MCF 10A (cell line): ENCODE measurements at regions not wholly inside any gene's neighbourhood (a gene's known extent, or its start where the extent isn't known, plus 50 kb on each side); places are given as distances from the start of the nearest gene placed in this dataset.

Experiments
- BruUV-seq: library from RNA; stranded (reverse); fragments of 400-500 nt; replicated peaks from 2 replicates; lab custom pipeline; 2021; lab: Mats Ljungman, UMichigan
- CTCF ChIA-PET: fragments of 300-600 bp; sonication (Branson Sonifier 250); formaldehyde crosslinking; extraction: SDS; loops from one replicate; lab custom pipeline; 2021; ENCODE audit warnings: antibody characterized with exemption, inconsistent platforms; lab: Yijun Ruan, JAX
- POLR2A ChIA-PET: fragments of 300-600, 350-650 bp; sonication (Branson Sonifier 250); formaldehyde crosslinking; extraction: SDS; loops from one replicate; lab custom pipeline; 2020; ENCODE audit warnings: antibody characterized with exemption, inconsistent platforms; lab: Yijun Ruan, JAX
- DNase-seq: peaks from one replicate; pipeline ENCODE4 v3.0.0-alpha.2; 2018; ENCODE audit not compliant: unreplicated experiment
- H3K27ac Mint-ChIP-seq: one replicate; pipeline ENCODE4 v1.8.0; 2022; ENCODE audit warnings: mild to moderate bottlenecking, low read depth, mixed read lengths; ENCODE audit not compliant: unreplicated experiment
- H3K27me3 Mint-ChIP-seq: one replicate; pipeline ENCODE4 v1.8.0; 2022; ENCODE audit warnings: mixed read lengths; ENCODE audit not compliant: insufficient read depth, unreplicated experiment
- H3K36me3 Mint-ChIP-seq: one replicate; pipeline ENCODE4 v1.8.0; 2022; ENCODE audit warnings: mild to moderate bottlenecking, moderate library complexity, mixed read lengths; ENCODE audit not compliant: insufficient read depth, unreplicated experiment
- H3K4me1 Mint-ChIP-seq: one replicate; pipeline ENCODE4 v1.8.0; 2022; ENCODE audit warnings: mixed read lengths; ENCODE audit not compliant: insufficient read depth, unreplicated experiment
- H3K4me3 Mint-ChIP-seq: one replicate; pipeline ENCODE4 v1.8.0; 2022; ENCODE audit warnings: mild to moderate bottlenecking, moderate library complexity, mixed read lengths; ENCODE audit not compliant: unreplicated experiment
- H3K9me3 Mint-ChIP-seq: one replicate; pipeline ENCODE4 v1.8.0; 2022; ENCODE audit warnings: mixed read lengths; ENCODE audit not compliant: unreplicated experiment
- CTCF ChIP-seq: fragments of 200-600 bp; IDR thresholded peaks from one replicate; pipeline ENCODE4 v1.8.0; 2022; ENCODE audit warnings: antibody characterized with exemption, mild to moderate bottlenecking; ENCODE audit not compliant: unreplicated experiment
- intact Hi-C: fragments of 100-400 bp; cut with micrococcal nuclease; formaldehyde crosslinking; loops from 2 replicates; pipeline ENCODE4 v1.14.1; 2022

- peaks cover 41% of the 10 kb centered on the region for H3K27me3 Mint-ChIP-seq
- CTCF ChIA-PET: interaction anchor here (0.9 to 1.5 kb wide), 3 partner anchors 12 to 295 kb away, joined by 3 to 6 read pairs (median 4); no protein-coding TSS in a partner anchor
Measured at GRCh38 chr11:116511684-116512083, 261.1 kb downstream of the BUD13 start.

GRCh38 chr11:116510886-116511650, 261.7 kb downstream of the BUD13 start:
- CTCF ChIA-PET: interaction anchor here (0.7 to 1.5 kb wide), 6 partner anchors 12 to 608 kb away, joined by 3 to 6 read pairs (median 3); no protein-coding TSS in a partner anchor
- Mint-ChIP-seq H3K27ac (no peak overlapping the region), H3K27me3 (peaks cover 47% of the 10 kb centered on the region)

More at GRCh38 chr11:116511684-116512083, 261.1 kb downstream of the BUD13 start:
- Mint-ChIP-seq H3K36me3 (no peaks in the 10 kb centered on the region), H3K9me3 (no peaks in the 10 kb centered on the region), H3K4me1 (no peaks in the 10 kb centered on the region), H3K4me3 (no peak overlapping the region), H3K27ac (no peak overlapping the region)
- DNase-seq: no peak
- no peak for TF ChIP-seq CTCF
- intact Hi-C loops: loop anchor here (5.0 kb wide), 1 partner anchor 181 kb away; no protein-coding TSS in a partner anchor
- BruUV-seq: no TSS peak
- POLR2A ChIA-PET: no interaction called here

GRCh38 chr11:116510166-116510565, 262.6 kb downstream of the BUD13 start:
- Mint-ChIP-seq H3K36me3 (no peaks in the 10 kb centered on the region), H3K9me3 (no peaks in the 10 kb centered on the region), H3K4me1 (no peaks in the 10 kb centered on the region), H3K27ac (no peak overlapping the region), H3K27me3 (peaks cover 56% of the 10 kb centered on the region), H3K4me3 (no peak overlapping the region)
- CTCF ChIA-PET: interaction anchor here (0.7 to 1.5 kb wide), 4 partner anchors 11 to 607 kb away, joined by 3 to 6 read pairs (median 4); no protein-coding TSS in a partner anchor
- no peak for DNase-seq
- POLR2A ChIA-PET: interaction anchor here (0.6 to 0.8 kb wide), 2 partner anchors 11 to 16 kb away, joined by 3 to 5 read pairs; no protein-coding TSS in a partner anchor
- intact Hi-C loops: loop anchor here (5.0 kb wide), 1 partner anchor 182 kb away; no protein-coding TSS in a partner anchor
- BruUV-seq: no TSS peak
- no peak for TF ChIP-seq CTCF

More at GRCh38 chr11:116510886-116511650, 261.7 kb downstream of the BUD13 start:
- intact Hi-C loops: loop anchor here (5.0 kb wide), 1 partner anchor 181 kb away; no protein-coding TSS in a partner anchor
- no peaks in the 10 kb centered on the region for H3K9me3 Mint-ChIP-seq
- DNase-seq: no peak
- H3K4me1 Mint-ChIP-seq: no peaks in the 10 kb centered on the region
- H3K4me3 Mint-ChIP-seq: no peak overlapping the region
- BruUV-seq: no TSS peak
- H3K36me3 Mint-ChIP-seq: no peaks in the 10 kb centered on the region
- TF ChIP-seq CTCF: no peak
- POLR2A ChIA-PET: interaction anchor here (0.8 kb wide), 1 partner anchor 15 kb away, joined by 3 read pairs; no protein-coding TSS in a partner anchor

GRCh38 chr11:116509551-116509950, 263.2 kb downstream of the BUD13 start:
- no TSS peak for BruUV-seq
- no peak overlapping the region for H3K27ac Mint-ChIP-seq
- intact Hi-C loops: no loop called here
- H3K36me3 Mint-ChIP-seq: no peaks in the 10 kb centered on the region
- H3K4me3 Mint-ChIP-seq: no peak overlapping the region
- no peaks in the 10 kb centered on the region for H3K9me3 Mint-ChIP-seq
- H3K4me1 Mint-ChIP-seq: no peaks in the 10 kb centered on the region
- ChIA-PET CTCF (no interaction called here), POLR2A (no interaction called here)
- TF ChIP-seq CTCF: no peak
- DNase-seq: no peak
- H3K27me3 Mint-ChIP-seq: peaks cover 62% of the 10 kb centered on the region
